ENCODE measurements at regions not wholly inside any gene's neighbourhood (a gene's known extent, or its start where the extent isn't known, plus 50 kb on each side); places are given as distances from the start of the nearest gene placed in this dataset.

DNA sequence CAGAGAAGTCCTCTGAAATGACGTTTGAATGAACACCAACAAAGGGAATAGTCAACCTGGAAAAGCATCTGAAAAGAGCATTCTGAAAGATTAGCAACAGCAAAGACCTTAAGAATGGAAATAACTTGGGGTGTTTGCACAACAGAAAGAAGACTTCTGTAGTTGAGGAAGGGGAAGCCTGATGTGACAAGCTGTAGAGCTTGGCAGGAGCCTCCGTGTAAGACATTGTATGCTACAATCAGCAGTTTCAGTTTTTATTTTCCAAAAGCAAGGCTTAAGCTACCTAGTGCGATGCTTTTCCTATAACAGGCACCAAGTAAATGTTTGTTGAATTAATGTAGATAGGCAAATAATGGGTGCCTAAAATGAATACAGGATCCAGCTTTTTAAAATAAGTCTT, 484.0 kb downstream of the SPRY1 start:
- DNase-seq (ENCODE audit: low read depth), result no peak
- TF ChIP-seq, protein P1, sequence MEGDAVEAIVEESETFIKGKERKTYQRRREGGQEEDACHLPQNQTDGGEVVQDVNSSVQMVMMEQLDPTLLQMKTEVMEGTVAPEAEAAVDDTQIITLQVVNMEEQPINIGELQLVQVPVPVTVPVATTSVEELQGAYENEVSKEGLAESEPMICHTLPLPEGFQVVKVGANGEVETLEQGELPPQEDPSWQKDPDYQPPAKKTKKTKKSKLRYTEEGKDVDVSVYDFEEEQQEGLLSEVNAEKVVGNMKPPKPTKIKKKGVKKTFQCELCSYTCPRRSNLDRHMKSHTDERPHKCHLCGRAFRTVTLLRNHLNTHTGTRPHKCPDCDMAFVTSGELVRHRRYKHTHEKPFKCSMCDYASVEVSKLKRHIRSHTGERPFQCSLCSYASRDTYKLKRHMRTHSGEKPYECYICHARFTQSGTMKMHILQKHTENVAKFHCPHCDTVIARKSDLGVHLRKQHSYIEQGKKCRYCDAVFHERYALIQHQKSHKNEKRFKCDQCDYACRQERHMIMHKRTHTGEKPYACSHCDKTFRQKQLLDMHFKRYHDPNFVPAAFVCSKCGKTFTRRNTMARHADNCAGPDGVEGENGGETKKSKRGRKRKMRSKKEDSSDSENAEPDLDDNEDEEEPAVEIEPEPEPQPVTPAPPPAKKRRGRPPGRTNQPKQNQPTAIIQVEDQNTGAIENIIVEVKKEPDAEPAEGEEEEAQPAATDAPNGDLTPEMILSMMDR (conservative IDR thresholded peaks at IDR 0.05; ENCODE audit: low read length), result no peak
- H3K4me3 ChIP-seq (ENCODE audit: low read length), result no peak overlapping the region

DNA sequence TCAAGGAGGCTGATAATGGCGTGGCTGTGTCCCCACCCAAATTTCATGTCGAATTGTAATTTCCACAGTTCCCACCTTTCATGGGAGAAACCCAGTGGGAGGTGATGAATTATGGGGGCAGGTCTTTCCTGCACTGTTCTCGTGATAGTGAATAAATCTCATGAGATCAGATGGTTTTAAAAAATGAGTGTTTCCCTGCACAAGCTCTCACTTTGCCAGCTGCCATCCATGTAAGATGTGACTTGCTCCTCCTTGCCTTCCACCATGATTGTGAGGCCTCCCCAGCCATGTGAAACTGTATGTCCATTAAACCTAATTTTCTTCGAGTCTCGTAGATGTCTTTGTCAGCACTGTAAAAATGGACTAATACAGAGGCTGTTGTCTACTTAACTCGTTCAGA, 488.3 kb downstream of the SPRY1 start:
- no peak overlapping the region for H3K4me3 ChIP-seq (ENCODE audit: low read length)
- TF ChIP-seq, protein P1 (conservative IDR thresholded peaks at IDR 0.05; ENCODE audit: low read length), result no peak
- DNase-seq (ENCODE audit: low read depth), result no peak

DNA sequence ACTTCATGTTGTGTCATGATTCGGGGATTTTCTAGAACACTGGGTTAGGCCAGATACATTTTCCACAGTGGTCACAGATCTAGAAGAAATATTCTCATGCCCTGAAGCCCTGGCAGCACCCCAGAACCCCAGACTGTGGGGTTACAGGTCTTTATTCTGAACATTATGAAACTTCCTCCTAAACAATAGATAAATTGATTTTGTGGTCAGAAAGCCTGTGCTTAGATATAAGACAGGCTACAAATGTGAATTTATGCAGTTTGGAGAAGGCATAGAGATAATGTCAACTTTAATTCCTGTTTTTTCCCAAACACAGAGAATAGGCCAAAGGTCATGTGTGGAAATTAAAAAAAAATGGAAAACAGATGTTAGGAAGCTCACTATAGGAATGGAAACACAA, 492.9 kb downstream of the SPRY1 start:
- TF ChIP-seq, protein P1 (conservative IDR thresholded peaks at IDR 0.05; ENCODE audit: low read length), result no peak
- peak; percentile 29 for DNase-seq (ENCODE audit: low read depth)

DNA sequence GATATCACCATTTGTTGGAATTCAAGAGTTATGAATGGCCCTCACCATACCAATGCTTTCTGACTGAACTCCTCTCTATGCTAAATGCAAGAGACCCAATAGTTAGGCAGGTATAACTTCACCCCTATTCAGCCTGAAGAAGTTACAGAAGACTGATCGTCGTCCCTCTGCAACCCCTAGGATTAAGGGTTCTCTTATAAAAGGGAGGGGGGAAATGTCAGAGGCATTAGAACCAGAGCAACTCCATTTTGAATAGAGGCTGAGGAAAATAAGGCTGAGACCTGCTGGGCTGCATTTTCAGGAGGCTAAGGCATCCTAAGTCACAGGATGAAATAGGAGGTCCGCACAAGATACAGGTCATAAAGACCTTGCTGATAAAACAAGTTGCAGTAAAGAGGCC, 494.3 kb downstream of the SPRY1 start:
- TF ChIP-seq, protein P1 (conservative IDR thresholded peaks at IDR 0.05; ENCODE audit: low read length), result no peak
- no peak for DNase-seq (ENCODE audit: low read depth)
- no peak overlapping the region for H3K4me3 ChIP-seq (ENCODE audit: low read length)

More for the DNA sequence above, 492.9 kb downstream of the SPRY1 start:
- H3K4me3 ChIP-seq (ENCODE audit: low read length), result no peak overlapping the region

GRCh38 chr4:123891881-123892280, 495.3 kb downstream of the SPRY1 start:
- no peak overlapping the region for H3K4me3 ChIP-seq (ENCODE audit: low read length)
- TF ChIP-seq, protein P1 (conservative IDR thresholded peaks at IDR 0.05; ENCODE audit: low read length), result no peak
- no peak for DNase-seq (ENCODE audit: low read depth)

GRCh38 chr4:123892368-123892976, 495.9 kb downstream of the SPRY1 start:
- no peak overlapping the region for H3K4me3 ChIP-seq (ENCODE audit: low read length)
- TF ChIP-seq, protein P1 (conservative IDR thresholded peaks at IDR 0.05; ENCODE audit: low read length), result no peak
- no peak for DNase-seq (ENCODE audit: low read depth)
